HG02759 (cell line): ENCODE measurements at regions not wholly inside any gene's neighbourhood (a gene's known extent, or its start where the extent isn't known, plus 50 kb on each side); places are given as distances from the start of the nearest gene placed in this dataset.
"Not testable (repeated sequence)": the region's sequence is repeated elsewhere in the genome, so short reads cannot be mapped to it uniquely, and the experiment has no call there.

Experiments used
- ATAC-seq: cut with Tn5 transposase; IDR thresholded peaks from one replicate; pipeline ENCODE4 v1.9.1; 2021; ENCODE audit warnings: mild to moderate bottlenecking, moderate library complexity; ENCODE audit not compliant: unreplicated experiment

- ATAC-seq: no peak
Measured at GRCh38 chr6:179340-179950, 112.8 kb upstream of the DUSP22 start.

DNA sequence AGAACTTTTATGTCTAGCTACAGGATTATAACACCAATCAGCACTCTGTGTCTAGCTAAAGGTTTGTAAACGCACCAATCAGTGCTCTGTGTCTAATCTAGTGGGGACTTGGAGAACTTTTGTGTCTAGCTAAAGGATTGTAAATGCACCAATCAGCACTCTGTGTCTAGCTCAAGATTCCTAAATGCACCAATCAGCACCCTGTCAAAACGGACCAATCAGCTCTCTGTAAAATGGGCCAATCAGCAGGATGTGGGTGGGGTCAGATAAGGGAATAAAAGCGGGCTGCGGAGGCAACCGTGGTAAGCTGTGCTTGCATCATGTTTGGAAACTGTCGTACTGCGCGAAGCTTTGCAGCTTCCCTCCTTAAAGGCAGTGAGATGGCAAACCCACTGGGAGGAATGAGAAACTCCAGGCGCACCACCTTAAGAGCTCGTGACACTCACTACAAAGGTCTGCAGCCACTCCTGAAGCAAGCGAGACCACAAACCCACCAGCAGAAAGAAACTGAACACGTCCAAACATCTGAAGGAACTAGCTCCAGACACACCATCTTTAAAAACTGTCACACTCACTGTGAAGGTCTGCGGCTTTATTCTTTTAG is 112.1 kb upstream of the DUSP22 start:
- ATAC-seq: not testable (repeated sequence)

DNA sequence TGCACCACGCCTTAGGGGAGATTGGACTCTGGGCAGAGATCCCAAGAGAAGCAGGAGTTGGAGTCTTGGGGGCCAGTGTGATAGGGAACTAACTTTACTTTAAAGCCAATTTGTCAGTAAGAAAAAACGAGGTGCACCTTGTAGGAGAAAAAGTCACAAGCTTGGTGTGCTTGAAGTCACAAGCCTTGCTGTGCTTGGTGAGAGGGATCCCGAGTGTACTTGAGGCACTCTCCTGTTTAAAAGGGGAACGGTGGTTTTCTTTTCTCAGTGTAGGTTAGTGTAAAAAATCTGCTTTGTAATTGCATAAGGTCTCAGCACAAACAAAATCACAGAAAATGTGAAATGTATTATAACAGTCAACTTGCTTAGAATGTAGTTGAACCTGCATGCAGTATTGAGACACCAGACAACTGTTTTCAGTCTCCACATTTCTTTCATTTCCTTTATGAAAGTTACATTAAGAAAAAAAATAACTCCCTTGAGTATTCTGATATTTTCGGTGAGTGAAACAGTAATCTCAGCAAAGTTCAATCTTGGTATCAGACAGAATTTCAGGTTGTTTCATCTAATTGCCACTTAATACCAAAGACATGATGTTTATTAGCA is 111.1 kb upstream of the DUSP22 start:
- ATAC-seq: peak; percentile 55

DNA sequence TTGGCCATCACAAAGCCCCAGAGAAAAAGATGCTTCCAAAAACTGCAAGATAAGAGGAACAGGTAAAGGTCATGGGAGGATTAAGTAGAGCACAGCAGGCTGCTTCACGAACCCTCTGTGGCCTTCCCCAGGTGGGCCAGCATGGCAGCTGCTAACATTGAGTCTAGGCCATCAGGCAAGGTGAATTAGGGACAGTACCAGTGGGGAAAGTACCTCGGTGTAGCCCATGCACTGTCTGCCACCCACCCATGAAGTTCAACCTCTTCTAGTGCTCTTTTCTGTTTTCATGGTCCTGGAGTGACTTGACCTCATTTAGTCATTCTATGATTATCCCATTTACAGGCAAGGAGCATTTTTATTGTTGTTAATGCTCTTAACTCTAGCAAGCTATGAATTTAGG is 108.6 kb upstream of the DUSP22 start:
- no peak for ATAC-seq

DNA sequence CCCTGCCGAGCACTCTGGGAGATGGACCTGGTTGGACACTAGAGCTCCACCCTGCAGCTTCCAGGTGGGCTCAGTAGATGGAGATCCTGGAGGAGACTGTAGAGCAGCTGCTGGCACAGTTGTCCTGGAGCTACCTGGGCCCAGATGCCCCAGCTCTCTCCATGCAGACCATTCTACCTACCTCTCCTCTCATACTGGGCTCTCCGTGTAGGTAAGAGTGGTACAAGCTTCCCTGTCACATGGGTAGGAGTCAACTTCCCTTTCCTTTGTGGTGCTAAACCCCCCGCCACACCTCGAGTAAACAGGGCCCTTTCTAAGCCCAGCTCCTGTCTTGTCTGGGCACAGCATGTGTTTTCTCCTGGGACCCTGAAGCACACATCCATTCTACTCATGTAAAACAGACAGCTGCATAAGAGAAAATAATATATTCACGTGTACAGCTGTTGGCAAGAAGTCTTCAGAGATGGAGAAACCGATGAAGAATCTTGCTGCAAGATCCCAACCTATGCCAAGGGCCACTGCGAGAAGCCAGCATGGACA is 108.1 kb upstream of the DUSP22 start:
- ATAC-seq: no peak

GRCh38 chr6:186340-186965 is 105.8 kb upstream of the DUSP22 start:
- ATAC-seq: no peak

DNA sequence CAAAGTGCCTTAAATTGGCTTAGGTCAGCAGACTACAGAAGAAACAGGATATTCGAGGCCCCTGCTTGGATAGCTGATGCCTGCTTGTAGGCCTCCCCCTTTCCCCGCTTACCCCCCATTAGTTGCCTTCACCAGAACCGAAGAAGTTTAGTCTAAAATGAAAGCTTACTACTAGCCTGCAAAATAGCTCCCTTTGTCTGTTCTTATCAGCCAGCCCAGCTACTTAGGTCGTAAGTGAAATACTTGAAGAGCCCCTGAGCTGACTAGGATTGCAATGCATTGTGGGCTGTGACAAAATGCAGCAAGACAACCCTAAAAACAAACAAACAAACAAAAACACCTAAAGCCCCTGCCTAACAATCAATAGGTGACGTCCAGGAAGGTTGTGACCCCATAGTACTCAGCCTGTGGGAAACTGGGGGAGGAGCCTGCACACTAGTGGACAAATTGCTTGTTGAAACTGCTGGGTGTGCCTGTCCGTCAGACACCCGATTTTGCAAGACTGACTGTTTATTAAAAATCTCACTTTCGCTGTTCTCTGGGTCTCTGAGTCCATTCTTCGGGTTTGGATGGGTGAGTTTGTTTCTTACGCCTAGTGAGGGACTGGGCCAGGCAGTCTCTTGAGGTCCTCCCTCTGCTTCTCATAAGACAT is 105.0 kb upstream of the DUSP22 start:
- no peak for ATAC-seq

- peak; percentile 74 for ATAC-seq
Measured at GRCh38 chr6:188821-189655, 103.2 kb upstream of the DUSP22 start.

DNA sequence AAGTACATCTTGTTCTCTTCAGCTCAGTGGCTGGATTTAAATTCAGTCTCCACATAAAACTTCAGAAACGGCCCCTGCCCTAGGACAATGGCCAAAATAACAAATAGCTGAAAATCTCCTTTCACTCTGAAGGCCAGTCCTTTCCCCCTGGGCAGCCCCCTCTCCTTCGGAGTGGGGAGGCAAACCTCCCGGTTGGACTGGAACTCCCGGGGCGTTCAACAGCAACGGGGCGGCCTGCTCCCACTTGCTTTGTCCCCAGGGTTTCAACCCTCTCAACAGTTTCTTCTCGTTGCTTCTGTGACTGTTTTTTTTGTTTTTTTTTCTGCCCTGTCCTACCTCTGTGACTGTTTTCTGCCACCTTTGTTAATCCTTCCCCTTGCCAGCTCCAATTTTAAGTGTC is 102.6 kb upstream of the DUSP22 start:
- no peak for ATAC-seq

DNA sequence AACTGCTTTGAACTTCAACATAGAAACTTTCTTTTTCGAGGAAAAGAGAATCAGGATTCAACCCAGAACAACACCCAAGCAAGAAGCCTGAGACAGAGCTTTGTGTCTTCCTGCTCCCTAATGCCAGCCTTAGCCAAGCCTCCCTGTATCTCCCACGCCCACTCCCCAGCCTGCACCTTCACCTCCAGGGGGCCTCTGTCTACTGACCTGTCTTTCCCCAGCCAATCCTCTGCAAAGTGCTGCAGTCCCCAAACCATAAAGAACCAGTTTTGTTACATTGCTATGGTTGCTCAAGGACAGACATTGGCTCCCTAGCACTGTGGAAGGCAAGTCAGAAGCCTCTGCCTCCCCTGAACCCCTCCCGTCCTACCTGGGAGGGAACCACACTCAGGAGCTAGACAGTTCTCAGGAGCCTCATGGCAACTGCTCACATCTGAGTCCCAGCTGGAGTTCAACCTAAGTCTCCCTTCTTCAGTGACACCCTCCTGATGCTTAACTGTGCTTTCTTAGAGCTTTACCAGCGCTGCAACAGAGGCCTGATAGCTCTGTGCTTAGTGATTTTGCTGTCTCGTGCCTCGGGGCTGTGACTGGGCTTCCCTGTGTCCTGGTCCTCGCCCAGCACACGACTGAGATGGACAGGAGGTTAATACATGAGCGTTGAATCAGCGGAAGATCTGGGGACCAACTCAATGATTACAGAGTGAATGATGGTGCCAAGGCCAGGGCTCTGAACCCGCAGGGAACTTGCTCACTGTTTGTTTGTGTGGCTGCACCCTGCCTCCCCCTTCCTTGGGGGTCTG is 101.5 kb upstream of the DUSP22 start:
- no peak for ATAC-seq

GRCh38 chr6:191487-192312 is 100.6 kb upstream of the DUSP22 start:
- no peak for ATAC-seq

DNA sequence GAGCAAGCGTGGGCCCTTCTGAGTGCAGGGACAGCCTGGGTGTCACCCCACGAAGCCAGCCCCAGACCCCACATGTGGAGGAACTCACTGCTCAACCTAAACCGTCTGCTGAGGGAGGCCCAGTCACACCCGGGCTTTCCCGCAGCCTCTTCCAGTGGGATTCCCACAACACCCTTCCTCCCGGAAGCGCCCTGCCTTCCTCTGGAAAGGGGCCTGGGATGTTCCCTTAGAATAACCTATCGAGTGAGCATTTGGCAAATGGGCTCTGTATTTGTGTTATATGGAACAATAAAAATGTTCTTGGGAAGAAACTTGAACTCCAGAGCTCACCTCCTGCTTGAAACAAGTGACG is 100.0 kb upstream of the DUSP22 start:
- ATAC-seq: no peak

DNA sequence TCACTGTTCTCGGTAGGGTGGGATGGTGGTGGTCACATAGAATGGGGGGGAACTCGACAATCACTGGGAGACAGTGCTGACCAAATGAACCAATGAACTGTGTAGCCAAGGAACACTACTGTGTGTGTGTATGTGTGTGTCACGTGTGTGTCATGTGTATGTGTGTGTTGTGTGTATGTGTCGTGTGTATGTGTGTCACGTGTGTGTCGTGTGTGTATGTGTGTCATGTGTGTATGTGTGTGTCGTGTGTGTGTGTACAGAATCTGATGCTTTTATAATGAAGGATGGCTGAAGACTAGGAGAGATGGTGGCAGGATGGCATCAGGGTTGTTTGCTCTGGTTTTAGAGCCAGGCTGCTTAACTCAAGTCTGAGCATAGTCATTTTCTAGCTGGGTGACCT is 99.1 kb upstream of the DUSP22 start:
- no peak for ATAC-seq

- ATAC-seq: peak; percentile 46
Measured at GRCh38 chr6:193773-194310, 98.4 kb upstream of the DUSP22 start.

GRCh38 chr6:195861-196360 is 96.4 kb upstream of the DUSP22 start:
- ATAC-seq: no peak

GRCh38 chr6:196543-196942 is 95.7 kb upstream of the DUSP22 start:
- ATAC-seq: no peak

DNA sequence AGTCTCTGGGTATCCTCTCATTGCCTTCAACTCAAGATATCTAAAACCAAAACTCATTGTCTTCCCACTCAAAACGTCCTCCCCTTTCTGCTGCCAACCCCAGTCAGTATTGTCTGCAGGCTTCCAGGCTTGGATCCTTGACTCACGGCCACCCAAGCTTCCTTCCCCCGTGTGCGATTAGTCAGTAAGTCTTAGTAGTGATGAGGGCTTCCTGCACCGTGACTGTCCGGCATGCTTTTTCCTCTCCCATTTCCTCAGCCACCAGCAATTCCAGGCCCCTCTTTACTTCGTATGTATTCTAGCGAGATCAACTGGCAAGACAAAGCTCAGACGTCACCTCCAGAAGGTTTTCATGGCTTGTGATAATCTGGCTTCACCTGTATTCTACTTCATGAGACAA is 88.6 kb upstream of the DUSP22 start:
- no peak for ATAC-seq

GRCh38 chr6:206264-206663 is 86.0 kb upstream of the DUSP22 start:
- no peak for ATAC-seq
